ENCODE measurements at regions not wholly inside any gene's neighbourhood (a gene's known extent, or its start where the extent isn't known, plus 50 kb on each side); places are given as distances from the start of the nearest gene placed in this dataset.

DNA sequence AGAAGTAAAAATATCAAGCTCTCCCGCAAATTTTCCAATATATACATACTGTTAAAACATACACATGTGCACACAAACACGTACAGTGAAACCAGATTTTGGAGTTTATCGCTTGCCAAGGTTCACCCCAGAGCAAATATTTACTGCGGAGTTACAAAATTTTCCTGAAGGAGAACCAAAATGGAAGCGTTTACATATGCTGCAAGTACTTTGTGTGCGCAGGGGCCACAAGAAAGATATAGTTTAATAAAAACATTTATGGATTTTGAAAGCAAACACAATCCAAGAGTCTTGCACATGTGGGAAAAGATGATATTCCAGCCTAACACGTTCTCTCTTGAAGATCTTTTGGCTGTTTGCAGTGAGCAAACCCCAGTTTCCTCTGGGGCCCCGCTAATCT lies 301.3 kb upstream of the NFE2L3 start:
- CTCF ChIA-PET = interaction anchor here (0.5 kb wide), 1 partner anchor 285 kb away, joined by 3 read pairs; no protein-coding TSS in a partner anchor
- Histone ChIP-seq H3K27ac (ENCODE audit: low read depth, low read length, poor library complexity, severe bottlenecking) (no peak overlapping the region), H3K9me3 (ENCODE audit: low read depth, low read length, poor library complexity, severe bottlenecking) (no peaks in the 10 kb centered on the region), H3K36me3 (ENCODE audit: insufficient read depth, low read length, poor library complexity, severe bottlenecking) (no peaks in the 10 kb centered on the region), H3K27me3 (replicated peaks; ENCODE audit: insufficient read depth, low read depth, low read length, poor library complexity) (peaks cover 16% of the 10 kb centered on the region), H3K4me1 (ENCODE audit: insufficient read depth, low read length, poor library complexity, severe bottlenecking) (peaks cover 5% of the 10 kb centered on the region), H3K4me3 (ENCODE audit: low read depth, low read length, poor library complexity, severe bottlenecking) (no peak overlapping the region)
- POLR2A ChIA-PET (ENCODE audit: low non-redundant PET) = no interaction called here
- no TSS peak for BruUV-seq (replicated peaks)
- intact Hi-C loops (cut with micrococcal nuclease; ENCODE audit: unreplicated experiment) = loop anchor here (1.0 to 10.0 kb wide), 4 partner anchors 282 to 591 kb away; no protein-coding TSS in a partner anchor
- DNase-seq (ENCODE audit: low spot score) = no peak
- TF ChIP-seq, protein P1, sequence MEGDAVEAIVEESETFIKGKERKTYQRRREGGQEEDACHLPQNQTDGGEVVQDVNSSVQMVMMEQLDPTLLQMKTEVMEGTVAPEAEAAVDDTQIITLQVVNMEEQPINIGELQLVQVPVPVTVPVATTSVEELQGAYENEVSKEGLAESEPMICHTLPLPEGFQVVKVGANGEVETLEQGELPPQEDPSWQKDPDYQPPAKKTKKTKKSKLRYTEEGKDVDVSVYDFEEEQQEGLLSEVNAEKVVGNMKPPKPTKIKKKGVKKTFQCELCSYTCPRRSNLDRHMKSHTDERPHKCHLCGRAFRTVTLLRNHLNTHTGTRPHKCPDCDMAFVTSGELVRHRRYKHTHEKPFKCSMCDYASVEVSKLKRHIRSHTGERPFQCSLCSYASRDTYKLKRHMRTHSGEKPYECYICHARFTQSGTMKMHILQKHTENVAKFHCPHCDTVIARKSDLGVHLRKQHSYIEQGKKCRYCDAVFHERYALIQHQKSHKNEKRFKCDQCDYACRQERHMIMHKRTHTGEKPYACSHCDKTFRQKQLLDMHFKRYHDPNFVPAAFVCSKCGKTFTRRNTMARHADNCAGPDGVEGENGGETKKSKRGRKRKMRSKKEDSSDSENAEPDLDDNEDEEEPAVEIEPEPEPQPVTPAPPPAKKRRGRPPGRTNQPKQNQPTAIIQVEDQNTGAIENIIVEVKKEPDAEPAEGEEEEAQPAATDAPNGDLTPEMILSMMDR (conservative IDR thresholded peaks at IDR 0.05; ENCODE audit: low read depth, low read length) = no peak
- no peak for TF ChIP-seq EZH2 (IDR thresholded peaks at IDR 0.05; ENCODE audit: borderline replicate concordance, low read depth, low read length, poor library complexity, severe bottlenecking)

DNA sequence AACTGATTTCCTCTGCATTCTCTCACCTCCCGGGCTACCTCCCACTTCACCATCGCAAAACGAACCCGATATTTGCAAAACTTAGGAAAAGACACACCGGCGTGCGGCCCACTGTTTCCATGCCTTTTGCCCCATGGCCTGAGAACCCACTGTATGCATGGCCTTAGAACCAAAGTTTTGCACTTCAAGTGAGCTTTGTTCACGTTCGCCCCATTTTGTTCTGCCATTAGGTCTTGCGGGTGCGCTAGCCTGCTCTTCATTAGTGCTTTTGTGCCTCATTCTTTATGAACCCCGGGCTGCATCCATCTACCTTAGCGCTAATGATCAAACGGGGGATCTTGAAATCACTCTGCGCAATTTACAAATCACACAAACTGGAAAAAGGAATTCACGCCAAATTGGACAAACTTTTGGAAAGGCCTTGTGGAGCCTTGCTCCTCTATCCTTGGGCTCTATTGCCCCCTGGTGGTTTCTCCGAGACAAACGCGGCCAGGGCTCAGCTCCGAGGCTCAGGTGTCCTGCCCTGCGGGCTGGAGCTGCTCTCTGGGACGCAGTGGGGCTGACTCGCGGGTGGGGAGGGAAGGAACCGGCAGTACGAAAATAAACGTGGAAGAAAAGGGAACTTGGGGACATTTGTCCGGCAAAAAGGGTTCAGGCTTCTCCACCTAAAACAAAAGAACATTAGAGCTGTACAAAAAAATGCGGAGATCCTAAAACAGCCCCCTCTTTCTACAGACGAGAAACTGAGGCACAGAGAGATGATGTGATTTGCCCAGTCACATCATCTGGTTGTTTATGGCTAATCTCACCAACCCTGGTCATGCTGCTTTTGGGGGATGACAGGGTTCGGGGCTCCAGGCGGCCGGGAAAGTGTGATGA lies 300.4 kb upstream of the NFE2L3 start:
- Histone ChIP-seq H3K27me3 (replicated peaks; ENCODE audit: insufficient read depth, low read depth, low read length, poor library complexity) (peaks cover 16% of the 10 kb centered on the region), H3K4me1 (ENCODE audit: insufficient read depth, low read length, poor library complexity, severe bottlenecking) (peaks cover 6% of the 10 kb centered on the region), H3K36me3 (ENCODE audit: insufficient read depth, low read length, poor library complexity, severe bottlenecking) (no peaks in the 10 kb centered on the region), H3K9me3 (ENCODE audit: low read depth, low read length, poor library complexity, severe bottlenecking) (no peaks in the 10 kb centered on the region), H3K27ac (ENCODE audit: low read depth, low read length, poor library complexity, severe bottlenecking) (no peak overlapping the region), H3K4me3 (ENCODE audit: low read depth, low read length, poor library complexity, severe bottlenecking) (peak overlapping the region; percentile 20)
- POLR2A ChIA-PET (ENCODE audit: low non-redundant PET) = interaction anchor here (0.7 kb wide), 1 partner anchor 715 kb away, joined by 4 read pairs; no protein-coding TSS in a partner anchor
- DNase-seq (ENCODE audit: low spot score) = peak; percentile 87
- CTCF ChIA-PET = interaction anchor here (0.5 to 0.8 kb wide), 5 partner anchors 11 to 802 kb away, joined by 3 to 6 read pairs (median 3); no protein-coding TSS in a partner anchor
- no TSS peak for BruUV-seq (replicated peaks)
- TF ChIP-seq EZH2 (IDR thresholded peaks at IDR 0.05; ENCODE audit: borderline replicate concordance, low read depth, low read length, poor library complexity, severe bottlenecking) = no peak
- TF ChIP-seq, protein P1 (conservative IDR thresholded peaks at IDR 0.05; ENCODE audit: low read depth, low read length) = peak; percentile 92
- intact Hi-C loops (cut with micrococcal nuclease; ENCODE audit: unreplicated experiment) = loop anchor here (1.0 to 10.0 kb wide), 4 partner anchors 283 to 592 kb away; no protein-coding TSS in a partner anchor

DNA sequence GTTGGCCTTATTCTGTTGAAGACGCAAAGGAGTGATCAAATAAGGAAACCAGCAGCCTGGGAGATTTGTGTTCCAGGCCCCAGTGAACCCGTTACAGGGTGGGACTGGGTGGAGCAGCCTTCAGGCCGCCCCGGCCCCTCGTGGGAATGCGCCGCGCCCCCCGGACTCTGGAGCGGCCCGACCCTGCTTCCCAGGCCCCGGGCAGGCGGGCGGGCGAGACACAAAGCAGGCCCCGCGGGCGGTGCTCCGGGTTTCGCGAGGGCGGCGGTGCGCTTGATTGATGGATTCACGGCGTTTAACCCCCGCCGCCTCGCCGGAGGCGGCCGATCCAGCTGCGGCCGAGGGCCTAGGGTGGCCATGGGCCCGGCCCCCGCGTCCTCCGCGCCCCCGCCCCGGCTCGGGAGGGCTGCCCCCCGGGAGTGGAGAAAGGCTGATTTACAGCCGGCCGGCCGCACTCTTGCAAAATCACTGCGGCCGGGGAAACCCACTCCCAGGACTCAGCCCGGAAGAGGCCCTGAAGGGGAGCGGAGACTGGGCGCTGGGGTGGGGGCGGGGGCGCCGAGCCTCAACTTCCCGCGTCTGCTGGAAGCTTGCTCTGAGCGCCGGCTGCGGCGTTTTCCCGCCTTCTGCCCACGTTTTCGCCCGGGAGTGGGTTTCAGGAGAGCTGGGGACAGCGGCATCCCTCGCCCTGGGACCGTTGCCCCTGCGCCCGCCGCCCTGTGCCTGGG lies 299.6 kb upstream of the NFE2L3 start:
- H3K27me3 ChIP-seq (replicated peaks; ENCODE audit: insufficient read depth, low read depth, low read length, poor library complexity) = peaks cover 16% of the 10 kb centered on the region
- H3K9me3 ChIP-seq (ENCODE audit: low read depth, low read length, poor library complexity, severe bottlenecking) = no peaks in the 10 kb centered on the region
- H3K4me3 ChIP-seq (ENCODE audit: low read depth, low read length, poor library complexity, severe bottlenecking) = peak overlapping the region; percentile 20
- DNase-seq (ENCODE audit: low spot score) = no peak
- TF ChIP-seq EZH2 (IDR thresholded peaks at IDR 0.05; ENCODE audit: borderline replicate concordance, low read depth, low read length, poor library complexity, severe bottlenecking) = no peak
- TF ChIP-seq, protein P1 (conservative IDR thresholded peaks at IDR 0.05; ENCODE audit: low read depth, low read length) = no peak
- H3K36me3 ChIP-seq (ENCODE audit: insufficient read depth, low read length, poor library complexity, severe bottlenecking) = no peaks in the 10 kb centered on the region
- H3K27ac ChIP-seq (ENCODE audit: low read depth, low read length, poor library complexity, severe bottlenecking) = no peak overlapping the region
- CTCF ChIA-PET = interaction anchor here (0.5 to 0.8 kb wide), 4 partner anchors 10 to 801 kb away, joined by 3 to 6 read pairs (median 4); no protein-coding TSS in a partner anchor
- H3K4me1 ChIP-seq (ENCODE audit: insufficient read depth, low read length, poor library complexity, severe bottlenecking) = peaks cover 6% of the 10 kb centered on the region
- no TSS peak for BruUV-seq (replicated peaks)
- intact Hi-C loops (cut with micrococcal nuclease; ENCODE audit: unreplicated experiment) = loop anchor here (10.0 kb wide), 1 partner anchor 512 kb away; no protein-coding TSS in a partner anchor
- POLR2A ChIA-PET (ENCODE audit: low non-redundant PET) = interaction anchor here (0.7 kb wide), 1 partner anchor 716 kb away, joined by 4 read pairs; no protein-coding TSS in a partner anchor
